GM18502 (cell line): ENCODE measurements at regions not wholly inside any gene's neighbourhood (a gene's known extent, or its start where the extent isn't known, plus 50 kb on each side); places are given as distances from the start of the nearest gene placed in this dataset.
"Not testable (repeated sequence)": the region's sequence is repeated elsewhere in the genome, so short reads cannot be mapped to it uniquely, and the experiment has no call there.

Experiments used
- ATAC-seq: cut with Tn5 transposase; IDR thresholded peaks from one replicate; pipeline ENCODE4 v1.9.1; 2021; ENCODE audit warnings: mild to moderate bottlenecking; ENCODE audit not compliant: unreplicated experiment, poor library complexity

GRCh38 chr10:71078454-71079145 is 133.8 kb upstream of the UNC5B start:
- no peak for ATAC-seq

GRCh38 chr10:71079761-71080380 is 132.5 kb upstream of the UNC5B start:
- no peak for ATAC-seq

- no peak for ATAC-seq
Observed at GRCh38 chr10:71080381-71081228, 131.8 kb upstream of the UNC5B start.

GRCh38 chr10:71081229-71081560 is 131.2 kb upstream of the UNC5B start:
- ATAC-seq = no peak

GRCh38 chr10:71081912-71082311 is 130.5 kb upstream of the UNC5B start:
- ATAC-seq = no peak

GRCh38 chr10:71082960-71083715 is 129.2 kb upstream of the UNC5B start:
- ATAC-seq = no peak

GRCh38 chr10:71083716-71083975 is 128.7 kb upstream of the UNC5B start:
- ATAC-seq = no peak

GRCh38 chr10:71084061-71084817 is 128.1 kb upstream of the UNC5B start:
- no peak for ATAC-seq

- ATAC-seq = no peak
Observed at GRCh38 chr10:71084818-71085126, 127.6 kb upstream of the UNC5B start.

GRCh38 chr10:71085689-71086438 is 126.5 kb upstream of the UNC5B start:
- ATAC-seq = no peak

GRCh38 chr10:71086439-71087080 is 125.8 kb upstream of the UNC5B start:
- no peak for ATAC-seq

- ATAC-seq = no peak
Observed at GRCh38 chr10:71087622-71088021, 124.7 kb upstream of the UNC5B start.

- no peak for ATAC-seq
Observed at GRCh38 chr10:71088054-71088453, 124.3 kb upstream of the UNC5B start.

- ATAC-seq = not testable (repeated sequence)
Observed at GRCh38 chr10:71088578-71088977, 123.8 kb upstream of the UNC5B start.

GRCh38 chr10:71089162-71089561 is 123.2 kb upstream of the UNC5B start:
- ATAC-seq = no peak

GRCh38 chr10:71090330-71090729 is 122.0 kb upstream of the UNC5B start:
- no peak for ATAC-seq

- no peak for ATAC-seq
Observed at GRCh38 chr10:71090801-71091200, 121.6 kb upstream of the UNC5B start.

- ATAC-seq = no peak
Observed at GRCh38 chr10:71092812-71093401, 119.5 kb upstream of the UNC5B start.

GRCh38 chr10:71093531-71093930 is 118.8 kb upstream of the UNC5B start:
- no peak for ATAC-seq
